Left kidney (tissue), 1 donor: ENCODE measurements at regions not wholly inside any gene's neighbourhood (a gene's known extent, or its start where the extent isn't known, plus 50 kb on each side); places are given as distances from the start of the nearest gene placed in this dataset.

Experiments
- DNase-seq: peaks from one replicate; pipeline ENCODE4 v3.0.0-alpha.2; 2013

DNA sequence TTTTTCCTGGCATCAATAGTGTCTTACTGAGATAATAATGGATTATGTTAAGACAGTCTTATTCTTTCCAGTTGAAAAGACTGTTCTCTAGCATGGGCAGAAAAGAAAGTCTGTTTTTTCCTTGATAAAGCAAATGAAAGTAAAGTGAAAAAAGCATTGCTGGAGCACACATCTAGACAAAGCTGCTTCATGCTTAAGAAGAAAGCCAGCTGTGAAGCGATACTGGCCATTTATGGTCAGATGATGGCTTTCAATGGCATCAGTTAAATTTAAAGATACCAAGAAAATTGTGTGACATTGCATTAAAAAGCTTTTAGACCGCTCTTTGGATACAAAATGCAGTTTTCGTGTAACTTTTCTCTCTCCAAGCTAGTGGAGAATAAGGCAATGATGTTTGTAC, 242.1 kb upstream of the TRAM1L1 start:
- DNase-seq: no peak

DNA sequence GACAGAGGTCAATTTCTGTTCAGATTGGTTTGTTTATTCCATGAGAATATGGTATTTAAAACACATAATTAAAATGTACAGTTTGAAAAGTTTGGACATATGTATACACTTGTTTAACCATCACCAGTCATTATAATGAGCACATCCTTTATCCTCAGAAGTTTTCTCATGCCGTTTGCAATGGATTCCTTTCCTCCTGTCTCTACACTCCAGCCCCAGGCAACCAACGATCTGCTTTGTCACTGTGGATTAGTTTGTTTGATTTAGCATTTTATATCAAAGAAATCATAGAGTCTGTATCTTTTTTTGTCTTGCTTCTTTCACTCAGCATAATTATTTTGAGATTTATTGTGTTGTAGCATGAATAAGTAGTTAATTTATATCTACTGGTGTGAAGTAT, 243.0 kb upstream of the TRAM1L1 start:
- no peak for DNase-seq

DNA sequence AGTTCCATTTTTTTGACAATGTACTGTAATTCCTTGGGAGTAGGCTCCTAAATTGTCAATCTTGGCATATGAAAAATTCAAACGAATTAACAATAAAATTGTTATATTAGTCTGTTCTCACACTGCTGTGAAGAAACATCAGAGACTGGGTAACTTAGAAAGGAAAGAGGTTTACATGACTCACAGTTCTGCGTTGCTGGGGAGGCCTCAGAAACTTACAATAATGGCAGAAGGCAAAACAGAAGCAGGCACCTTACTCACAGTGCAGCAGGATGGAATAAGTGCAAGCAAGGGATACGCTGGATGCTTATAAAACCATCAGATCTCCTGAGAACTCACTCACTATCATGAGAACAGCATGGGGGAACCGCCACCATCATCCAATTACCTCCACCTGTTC, 246.4 kb upstream of the TRAM1L1 start:
- no peak for DNase-seq

GRCh38 chr4:117334451-117335188, 249.2 kb upstream of the TRAM1L1 start:
- DNase-seq: no peak

- no peak for DNase-seq
Observed at GRCh38 chr4:117357437-117357836, 272.1 kb upstream of the TRAM1L1 start.

DNA sequence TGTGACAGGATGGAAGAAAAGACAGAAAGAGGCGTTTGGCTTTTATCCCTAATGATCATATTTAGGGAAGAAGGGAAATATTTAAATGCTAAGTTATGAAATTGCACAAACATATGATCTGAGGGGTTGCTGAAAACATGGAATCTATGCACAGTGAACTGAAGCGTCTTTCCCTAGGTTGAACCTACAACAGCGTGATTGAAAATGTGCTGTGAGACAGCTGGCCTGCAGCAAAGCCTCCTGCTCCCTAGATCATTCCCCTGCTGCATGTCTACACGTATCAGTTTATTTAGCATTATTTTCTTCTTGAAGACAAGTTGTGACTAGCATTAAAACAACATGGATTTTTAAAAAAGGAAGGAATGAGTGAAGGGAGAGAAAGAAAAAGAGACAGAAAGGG, 272.5 kb upstream of the TRAM1L1 start:
- DNase-seq: no peak

GRCh38 chr4:117370944-117371668, 285.7 kb upstream of the TRAM1L1 start:
- DNase-seq: no peak

GRCh38 chr4:117375101-117375500, 289.7 kb upstream of the TRAM1L1 start:
- no peak for DNase-seq

- no peak for DNase-seq
Observed at GRCh38 chr4:117376692-117377091, 291.3 kb upstream of the TRAM1L1 start.

DNA sequence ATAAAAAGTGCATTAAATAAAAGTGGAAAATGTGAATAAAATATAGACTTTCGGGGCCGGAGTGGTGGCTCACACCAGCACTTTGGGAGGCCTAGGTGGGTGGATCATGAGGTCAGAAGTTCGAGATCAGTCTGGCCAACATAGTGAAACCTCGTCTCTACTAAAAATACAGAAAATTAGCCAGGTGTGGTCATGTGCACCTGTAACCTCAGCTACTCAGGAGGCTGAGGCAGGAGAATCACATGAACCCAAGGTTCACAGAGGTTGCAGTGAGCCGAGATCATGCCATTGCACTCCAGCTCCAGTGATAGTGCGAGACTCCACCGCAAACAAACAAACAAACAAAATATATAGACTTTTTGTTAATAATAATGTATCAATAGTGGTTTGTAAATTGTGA, 293.6 kb upstream of the TRAM1L1 start:
- no peak for DNase-seq

- no peak for DNase-seq
Observed at GRCh38 chr4:117383468-117383867, 298.1 kb upstream of the TRAM1L1 start.

GRCh38 chr4:117385526-117385925, 300.1 kb upstream of the TRAM1L1 start:
- no peak for DNase-seq

- DNase-seq: no peak
Observed at GRCh38 chr4:117387072-117387471, 301.7 kb upstream of the TRAM1L1 start.

DNA sequence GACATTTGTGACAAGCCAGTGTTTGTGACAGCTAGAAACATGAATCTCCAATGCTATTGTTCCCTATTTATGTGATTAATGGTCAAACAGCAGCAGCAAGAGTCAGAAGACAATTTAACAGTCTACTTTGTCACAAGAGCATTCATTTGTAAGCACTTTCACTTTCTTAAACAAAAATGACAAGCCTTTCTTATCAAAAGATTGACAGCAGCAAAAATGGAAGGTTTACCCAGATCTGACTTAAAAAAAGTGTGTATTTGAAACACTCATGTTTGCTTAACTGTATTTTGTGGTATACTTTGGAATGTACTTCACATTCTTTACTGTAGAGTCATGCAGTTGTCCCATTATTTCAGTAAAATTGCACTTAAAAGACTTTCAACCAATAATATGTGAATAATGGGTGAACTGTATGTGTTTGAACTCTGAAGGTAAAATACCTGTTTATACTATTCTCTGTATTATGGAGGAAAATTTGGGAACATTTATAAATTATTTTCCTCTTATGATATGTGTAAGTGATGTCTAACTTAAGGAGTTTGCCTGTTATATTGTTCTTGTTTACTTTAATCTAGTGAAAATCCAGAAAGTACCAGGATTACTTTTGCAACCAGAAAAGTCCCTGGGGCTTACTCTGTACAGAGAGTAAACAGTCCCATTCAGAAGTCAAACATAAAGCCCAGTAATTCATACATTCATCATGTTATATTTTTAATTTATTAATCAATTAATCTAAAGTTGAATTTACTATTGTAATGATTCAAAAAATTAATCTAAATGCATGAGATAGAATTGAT, 314.9 kb upstream of the TRAM1L1 start:
- DNase-seq: peak; percentile 2

- no peak for DNase-seq
Observed at GRCh38 chr4:117412661-117413060, 327.3 kb upstream of the TRAM1L1 start.

DNA sequence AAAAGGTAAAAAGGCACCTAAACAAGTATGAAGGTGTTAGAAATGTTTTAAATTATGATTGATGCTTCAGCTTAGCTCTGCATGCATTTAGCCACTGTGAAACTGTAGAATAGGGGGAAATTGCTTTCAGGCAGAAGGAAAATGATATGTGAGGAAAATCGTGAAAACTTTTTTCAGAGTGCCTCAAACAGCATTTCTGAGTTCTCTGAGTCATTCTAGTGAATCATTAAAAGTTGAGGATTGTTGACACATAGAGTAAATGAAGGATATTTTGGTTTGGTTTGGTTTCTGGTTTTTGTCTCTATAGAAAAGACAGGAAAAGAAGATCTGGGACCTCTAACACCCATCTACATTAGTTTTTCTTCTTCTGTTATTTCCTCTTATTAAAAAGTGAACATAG, 332.5 kb upstream of the TRAM1L1 start:
- DNase-seq: no peak

GRCh38 chr4:117420948-117421347, 335.6 kb upstream of the TRAM1L1 start:
- DNase-seq: no peak

- no peak for DNase-seq
Observed at GRCh38 chr4:117421706-117422105, 336.3 kb upstream of the TRAM1L1 start.

- DNase-seq: no peak
Observed at GRCh38 chr4:117422297-117422696, 336.9 kb upstream of the TRAM1L1 start.

- no peak for DNase-seq
Observed at GRCh38 chr4:117425636-117426035, 340.3 kb upstream of the TRAM1L1 start.

DNA sequence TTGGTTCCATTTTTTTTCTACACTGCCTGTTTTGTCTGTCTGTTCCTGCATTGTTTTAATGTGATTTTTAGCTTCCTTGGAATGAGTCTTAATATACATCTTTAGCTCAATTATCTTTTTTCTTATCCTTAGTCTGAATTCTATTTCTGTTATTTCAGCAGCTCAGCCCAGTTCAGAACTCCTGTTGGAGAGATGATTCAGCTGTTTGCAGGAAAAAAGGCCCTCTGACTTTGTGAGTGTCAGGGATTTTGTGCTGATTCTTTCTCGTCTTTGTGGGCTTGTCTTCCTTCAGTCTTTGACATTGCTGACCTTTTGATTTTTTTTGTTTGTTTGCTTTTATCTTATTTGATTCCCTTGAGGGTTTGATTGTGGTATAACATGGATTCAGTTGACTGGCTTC, 343.2 kb upstream of the TRAM1L1 start:
- DNase-seq: no peak

DNA sequence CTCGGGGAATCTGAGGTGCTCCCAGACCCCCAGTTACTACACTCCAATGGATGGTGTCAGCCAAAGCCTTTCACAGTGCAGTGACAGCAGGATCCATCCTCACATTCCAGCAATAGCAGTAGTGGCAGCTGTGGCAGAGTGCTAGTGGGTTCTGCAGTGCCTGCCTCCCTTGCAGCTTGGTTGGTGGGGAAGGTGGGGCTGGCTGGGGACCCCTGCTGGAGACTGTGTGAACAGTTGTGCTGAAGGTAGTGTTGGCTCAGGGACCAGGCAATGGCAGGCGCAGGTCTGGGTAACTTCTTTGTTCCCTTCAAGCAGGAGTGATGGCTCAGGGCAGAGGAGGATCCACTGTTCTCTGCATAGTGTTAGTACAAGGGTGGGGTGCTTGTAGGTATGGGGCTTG, 343.7 kb upstream of the TRAM1L1 start:
- DNase-seq: no peak

- DNase-seq: no peak
Observed at GRCh38 chr4:117429506-117429905, 344.1 kb upstream of the TRAM1L1 start.
